Subcutaneous abdominal adipose tissue (tissue), 5 donors: ENCODE measurements at regions not wholly inside any gene's neighbourhood (a gene's known extent, or its start where the extent isn't known, plus 50 kb on each side); places are given as distances from the start of the nearest gene placed in this dataset.

Experiments used
- H3K27ac ChIP-seq: one replicate; pipeline ENCODE4 v1.7.0; 2013; ENCODE audit warnings: low read depth, mild to moderate bottlenecking, inconsistent platforms, low read length, moderate library complexity
- H3K27me3 ChIP-seq, 5 donors: one replicate each; pipeline ENCODE4 v1.7.0; 2013; ENCODE audit warnings: low read length in 5 of 5, inconsistent platforms in 1 of 5; ENCODE audit not compliant: control insufficient read depth in 5 of 5, insufficient read depth in 4 of 5
- H3K36me3 ChIP-seq, 5 donors: one replicate each; pipeline ENCODE4 v1.7.0; 2013; ENCODE audit warnings: low read length in 5 of 5; ENCODE audit not compliant: control insufficient read depth in 5 of 5, insufficient read depth in 5 of 5
- H3K4me1 ChIP-seq, 5 donors: one replicate each; pipeline ENCODE4 v1.7.0; 2013; ENCODE audit warnings: low read length in 5 of 5, mild to moderate bottlenecking in 3 of 5, moderate library complexity in 1 of 5; ENCODE audit not compliant: control insufficient read depth in 5 of 5, insufficient read depth in 5 of 5
- H3K4me3 ChIP-seq, 5 donors: one replicate each; pipeline ENCODE4 v1.7.0; 2013; ENCODE audit warnings: low read length in 5 of 5, low read depth in 1 of 5
- H3K9ac ChIP-seq, 5 donors: one replicate each; pipeline ENCODE4 v1.7.0; 2013; ENCODE audit warnings: low read length in 5 of 5, mild to moderate bottlenecking in 4 of 5, moderate library complexity in 3 of 5
- H3K9me3 ChIP-seq, 5 donors: one replicate each; pipeline ENCODE4 v1.7.0; 2013; ENCODE audit warnings: low read length in 5 of 5; ENCODE audit not compliant: control insufficient read depth in 5 of 5
- donor health status: healthy.
- donor health status: healthy.
- donor health status: healthy.
- donor health status: healthy.
- donor health status: healthy.

DNA sequence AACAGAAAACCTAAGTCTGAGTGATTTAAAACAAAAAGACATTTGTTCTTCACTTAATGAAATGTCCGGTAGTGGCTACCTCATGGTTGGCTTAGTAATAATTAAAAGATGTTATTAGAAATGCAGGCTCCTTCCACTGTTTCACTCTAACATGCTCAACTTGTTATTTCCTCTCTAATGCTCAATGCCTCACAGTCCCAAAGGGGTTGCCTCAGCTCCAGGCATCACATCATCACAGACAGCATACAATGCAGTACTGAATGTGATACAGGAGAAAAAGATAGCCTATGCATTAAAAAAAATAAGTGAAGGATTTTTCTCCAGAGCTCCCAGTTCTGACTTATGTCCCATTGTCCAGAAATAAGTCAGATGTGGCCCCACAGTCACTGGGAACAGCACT lies 1077.0 kb upstream of the TMEM132C start:
- Histone ChIP-seq H3K9ac (no peak overlapping the region), H3K4me1 (no peaks in the 10 kb centered on the region), H3K4me3 (no peak overlapping the region), H3K27me3 (no peaks in the 10 kb centered on the region), H3K9me3 (peaks cover 0 to 9% (median 4%) of the 10 kb centered on the region in 5 donors), H3K36me3 (no peaks in the 10 kb centered on the region), H3K27ac (no peak overlapping the region)

GRCh38 chr12:127191129-127191528 lies 1075.8 kb upstream of the TMEM132C start:
- H3K27ac ChIP-seq, result no peak overlapping the region
- H3K9ac ChIP-seq, result no peak overlapping the region
- no peaks in the 10 kb centered on the region for H3K4me1 ChIP-seq
- H3K9me3 ChIP-seq, result peaks cover 0 to 9% (median 4%) of the 10 kb centered on the region in 5 donors
- no peak overlapping the region for H3K4me3 ChIP-seq
- H3K27me3 ChIP-seq, result no peaks in the 10 kb centered on the region
- no peaks in the 10 kb centered on the region for H3K36me3 ChIP-seq

DNA sequence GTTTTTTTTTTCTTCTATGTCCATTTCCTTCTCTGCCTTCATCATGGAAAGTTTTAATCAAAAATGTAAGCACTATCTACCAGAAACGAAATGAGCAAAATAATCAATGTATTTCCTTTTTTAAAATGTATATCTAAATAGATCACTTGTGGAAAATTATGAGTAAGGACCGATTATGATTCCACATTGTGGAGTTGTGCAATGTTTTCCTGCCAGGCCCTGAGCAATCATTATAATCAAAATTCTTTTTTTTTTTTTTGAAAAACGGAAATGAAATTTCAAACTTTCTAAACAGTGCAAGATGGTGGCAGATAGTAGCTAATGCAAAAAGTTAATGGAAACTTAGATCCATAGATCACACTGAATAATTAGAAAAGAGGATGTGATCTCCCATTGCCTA lies 1074.6 kb upstream of the TMEM132C start:
- Histone ChIP-seq H3K4me1 (no peaks in the 10 kb centered on the region), H3K36me3 (no peaks in the 10 kb centered on the region), H3K27me3 (no peaks in the 10 kb centered on the region), H3K27ac (no peak overlapping the region), H3K9ac (no peak overlapping the region), H3K4me3 (no peak overlapping the region), H3K9me3 (peaks cover 0 to 9% (median 4%) of the 10 kb centered on the region in 5 donors)

DNA sequence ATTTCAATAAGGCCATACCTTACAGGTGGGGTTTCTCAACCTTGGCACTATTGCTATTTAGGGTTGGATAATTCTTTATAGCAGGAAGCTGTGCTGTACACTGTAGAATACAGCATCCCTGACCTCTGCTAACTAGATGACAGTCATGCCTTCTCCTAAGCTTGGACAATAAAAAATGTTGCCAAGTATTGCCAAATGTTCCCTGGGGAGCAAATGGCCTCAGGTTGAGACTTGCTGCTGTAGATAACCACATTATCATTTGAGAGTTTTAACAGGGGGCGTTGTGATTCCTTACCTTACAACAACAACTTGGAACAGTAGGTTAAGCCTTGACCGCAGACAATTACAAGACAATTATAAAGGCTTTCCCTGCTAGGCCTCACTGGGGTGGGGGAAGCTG lies 1073.6 kb upstream of the TMEM132C start:
- no peak overlapping the region for H3K4me3 ChIP-seq
- H3K9ac ChIP-seq, result no peak overlapping the region
- no peaks in the 10 kb centered on the region for H3K27me3 ChIP-seq
- no peaks in the 10 kb centered on the region for H3K4me1 ChIP-seq
- peaks cover 0 to 9% (median 4%) of the 10 kb centered on the region in 5 donors for H3K9me3 ChIP-seq
- no peak overlapping the region for H3K27ac ChIP-seq
- H3K36me3 ChIP-seq, result no peaks in the 10 kb centered on the region

- H3K9ac ChIP-seq, result no peak overlapping the region
- H3K36me3 ChIP-seq, result no peaks in the 10 kb centered on the region
- H3K4me1 ChIP-seq, result no peaks in the 10 kb centered on the region
- H3K4me3 ChIP-seq, result no peak overlapping the region
- H3K9me3 ChIP-seq, result peaks cover 0 to 9% (median 4%) of the 10 kb centered on the region in 5 donors
- H3K27ac ChIP-seq, result no peak overlapping the region
- no peaks in the 10 kb centered on the region for H3K27me3 ChIP-seq
These were observed 1072.8 kb upstream of the TMEM132C start for GRCh38 chr12:127194176-127194575.

DNA sequence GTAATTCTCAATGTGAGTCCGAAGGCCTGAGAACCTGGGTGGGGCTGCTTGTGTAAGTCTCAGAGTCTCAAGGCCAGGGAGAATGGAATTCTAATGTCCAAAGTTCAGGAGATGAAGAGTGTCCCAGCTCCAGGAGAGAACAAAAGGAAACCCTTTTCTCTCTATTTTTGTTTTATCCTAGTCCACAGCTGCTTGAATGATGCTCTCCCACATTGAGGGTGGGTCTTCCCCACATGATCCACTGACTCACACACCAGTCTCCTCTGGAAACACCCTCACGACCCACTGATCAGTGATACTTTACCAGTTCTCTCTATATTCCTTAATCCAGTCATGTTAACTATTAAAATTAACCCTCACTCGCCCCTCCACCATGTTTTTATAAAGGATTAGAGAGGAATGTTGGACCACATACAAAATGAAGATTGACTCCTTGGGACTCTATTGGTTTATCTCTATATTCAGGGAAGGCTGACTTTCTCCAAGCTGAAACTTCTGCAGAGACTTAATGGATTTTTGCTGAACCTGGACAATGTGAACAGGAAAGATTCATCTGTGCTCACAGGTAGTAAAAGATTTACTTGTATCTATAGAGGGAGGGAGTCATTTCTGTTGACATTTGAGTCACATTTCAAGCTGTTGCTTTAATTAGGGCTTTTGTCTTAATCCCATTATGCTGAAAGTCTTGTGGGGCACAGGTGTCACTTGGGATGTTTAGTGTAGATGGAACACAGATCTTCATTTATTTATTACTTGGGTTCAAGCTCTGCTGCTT lies 1061.0 kb upstream of the TMEM132C start:
- H3K4me1 ChIP-seq, result peaks cover 0 to 2% (median 0%) of the 10 kb centered on the region in 5 donors
- peaks cover 0 to 5% (median 0%) of the 10 kb centered on the region in 5 donors for H3K9me3 ChIP-seq
- H3K9ac ChIP-seq, result no peak overlapping the region
- H3K27ac ChIP-seq, result no peak overlapping the region
- no peak overlapping the region for H3K4me3 ChIP-seq
- no peaks in the 10 kb centered on the region for H3K27me3 ChIP-seq
- no peaks in the 10 kb centered on the region for H3K36me3 ChIP-seq

DNA sequence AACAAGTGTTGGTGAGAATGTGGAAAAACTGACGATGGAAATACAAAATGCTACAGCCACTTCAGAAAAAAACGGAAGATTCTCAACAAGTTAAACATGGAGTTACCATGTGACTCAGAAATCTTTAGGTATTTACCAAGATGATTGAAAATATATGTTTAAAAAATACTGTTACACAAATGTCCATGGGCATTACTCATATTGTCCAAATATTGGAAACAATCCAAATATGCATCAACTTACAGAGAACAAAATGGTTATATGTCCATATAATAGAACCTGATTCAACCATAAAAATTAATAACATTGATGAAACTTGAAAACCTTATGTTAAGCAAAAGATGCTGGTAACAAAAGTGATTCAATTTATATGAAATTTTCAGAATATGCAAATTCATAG lies 1057.7 kb upstream of the TMEM132C start:
- Histone ChIP-seq H3K9me3 (no peaks in the 10 kb centered on the region), H3K9ac (no peak overlapping the region), H3K27me3 (no peaks in the 10 kb centered on the region), H3K4me1 (peaks cover 0 to 4% (median 0%) of the 10 kb centered on the region in 5 donors), H3K27ac (no peak overlapping the region), H3K36me3 (no peaks in the 10 kb centered on the region), H3K4me3 (no peak overlapping the region)

- H3K4me3 ChIP-seq, result no peak overlapping the region
- H3K27me3 ChIP-seq, result no peaks in the 10 kb centered on the region
- H3K4me1 ChIP-seq, result peaks cover 0 to 4% (median 0%) of the 10 kb centered on the region in 5 donors
These were observed 1052.8 kb upstream of the TMEM132C start for GRCh38 chr12:127214186-127214585.

GRCh38 chr12:127223011-127223410 lies 1044.0 kb upstream of the TMEM132C start:
- H3K4me3 ChIP-seq, result no peak overlapping the region
- H3K9me3 ChIP-seq, result no peaks in the 10 kb centered on the region
- H3K27ac ChIP-seq, result no peak overlapping the region
- H3K4me1 ChIP-seq, result no peaks in the 10 kb centered on the region
- peaks cover 0 to 2% (median 0%) of the 10 kb centered on the region in 5 donors for H3K27me3 ChIP-seq
- H3K9ac ChIP-seq, result no peak overlapping the region
- H3K36me3 ChIP-seq, result no peaks in the 10 kb centered on the region

More at GRCh38 chr12:127214186-127214585, 1052.8 kb upstream of the TMEM132C start:
- H3K9me3 ChIP-seq, result no peaks in the 10 kb centered on the region
- no peaks in the 10 kb centered on the region for H3K36me3 ChIP-seq
- no peak overlapping the region for H3K9ac ChIP-seq
- no peak overlapping the region for H3K27ac ChIP-seq

- Histone ChIP-seq H3K9ac (no peak overlapping the region), H3K9me3 (no peaks in the 10 kb centered on the region), H3K27ac (no peak overlapping the region), H3K36me3 (no peaks in the 10 kb centered on the region), H3K4me1 (no peaks in the 10 kb centered on the region), H3K27me3 (peaks cover 0 to 2% (median 0%) of the 10 kb centered on the region in 5 donors), H3K4me3 (no peak overlapping the region)
These were observed 1043.2 kb upstream of the TMEM132C start for GRCh38 chr12:127223731-127224130.
